Immature natural killer cell (primary cell): ENCODE measurements at regions not wholly inside any gene's neighbourhood (a gene's known extent, or its start where the extent isn't known, plus 50 kb on each side); places are given as distances from the start of the nearest gene placed in this dataset.
"Not testable (repeated sequence)": the region's sequence is repeated elsewhere in the genome, so short reads cannot be mapped to it uniquely, and the experiment has no call there.

ENCODE experiments used
- DNase-seq, 3 donors: peaks; one replicate each; pipeline ENCODE4 v3.0.0; 2022; ENCODE audit warnings: mixed read lengths in 1 of 3
- H3K27ac Mint-ChIP-seq, 6 donors: one replicate each; pipeline ENCODE4 v1.8.0; 2020; ENCODE audit warnings: mixed read lengths in 6 of 6, mild to moderate bottlenecking in 5 of 6, inconsistent platforms in 4 of 6, moderate library complexity in 3 of 6
- H3K27me3 Mint-ChIP-seq, 3 donors: one replicate each; pipeline ENCODE4 v1.8.0; 2020 to 2021; ENCODE audit warnings: low read depth in 3 of 3, mild to moderate bottlenecking in 3 of 3, mixed read lengths in 3 of 3, moderate library complexity in 3 of 3, inconsistent platforms in 1 of 3
- H3K36me3 Mint-ChIP-seq, 3 donors: one replicate each; pipeline ENCODE4 v1.8.0; 2020; ENCODE audit warnings: mixed read lengths in 3 of 3, inconsistent platforms in 2 of 3, mild to moderate bottlenecking in 2 of 3
- H3K4me1 Mint-ChIP-seq, 2 donors: one replicate each; pipeline ENCODE4 v1.8.0; 2020; ENCODE audit warnings: inconsistent platforms in 2 of 2, mild to moderate bottlenecking in 2 of 2, mixed read lengths in 2 of 2, moderate library complexity in 1 of 2
- H3K4me3 Mint-ChIP-seq, 5 donors: one replicate each; pipeline ENCODE4 v1.8.0; 2020; ENCODE audit warnings: mild to moderate bottlenecking in 5 of 5, mixed read lengths in 5 of 5, inconsistent platforms in 3 of 5, moderate library complexity in 3 of 5
- H3K9me3 Mint-ChIP-seq, 6 donors: one replicate each; pipeline ENCODE4 v1.8.0; 2020; ENCODE audit warnings: mild to moderate bottlenecking in 6 of 6, mixed read lengths in 6 of 6, inconsistent platforms in 4 of 6, moderate library complexity in 3 of 6

GRCh38 chrX:67213686-67214085, 330.1 kb upstream of the AR start:
- not testable (repeated sequence) for H3K36me3 Mint-ChIP-seq, H3K27ac Mint-ChIP-seq, DNase-seq, H3K4me1 Mint-ChIP-seq, H3K4me3 Mint-ChIP-seq, H3K27me3 Mint-ChIP-seq, H3K9me3 Mint-ChIP-seq

DNA sequence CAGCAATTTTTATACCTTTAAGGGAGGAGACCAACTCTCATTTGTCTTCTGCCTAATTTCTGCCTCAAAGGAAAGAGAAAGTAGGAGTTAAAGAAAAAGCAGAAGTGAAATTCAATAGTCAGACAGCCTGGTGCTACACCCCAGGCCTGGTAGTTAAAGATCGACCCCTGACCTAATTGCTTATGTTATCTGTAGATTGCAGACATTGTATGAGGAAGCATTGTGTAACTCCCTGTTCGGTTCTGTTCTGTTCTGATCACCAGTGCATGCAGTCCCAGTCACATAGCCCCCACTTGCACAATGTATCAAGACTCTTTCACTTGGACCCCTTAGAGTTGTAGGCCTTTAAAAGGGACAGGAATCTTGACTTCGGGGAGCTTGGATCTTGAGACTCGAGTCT, 335.9 kb upstream of the AR start:
- no peak for DNase-seq
- no peaks in the 10 kb centered on the region for H3K4me1 Mint-ChIP-seq
- H3K27ac Mint-ChIP-seq, result no peak overlapping the region
- peaks cover 3 to 6% (median 4%) of the 10 kb centered on the region in 3 donors for H3K27me3 Mint-ChIP-seq
- peaks cover 0 to 4% (median 0%) of the 10 kb centered on the region in 6 donors for H3K9me3 Mint-ChIP-seq
- H3K36me3 Mint-ChIP-seq, result no peaks in the 10 kb centered on the region
- no peak overlapping the region for H3K4me3 Mint-ChIP-seq

DNA sequence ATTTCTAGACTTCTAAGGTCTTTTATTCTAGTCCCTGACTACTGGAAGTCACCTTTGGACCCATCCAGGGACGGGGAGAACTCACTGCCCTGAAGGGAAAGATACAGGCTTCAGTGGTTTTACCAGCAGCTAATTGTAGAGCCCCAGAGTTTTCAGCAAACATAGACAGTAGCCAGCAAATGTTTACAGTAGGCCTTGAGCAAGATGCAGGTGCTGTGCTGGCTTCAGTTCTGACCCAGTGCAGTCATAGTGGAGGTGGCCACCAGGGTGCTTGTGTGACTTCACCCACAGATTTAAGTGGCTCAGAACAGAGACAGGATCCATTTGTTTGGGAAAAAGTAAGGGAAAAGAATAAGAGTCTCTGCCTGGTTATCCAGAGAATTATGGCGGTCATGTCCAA, 384.4 kb upstream of the AR start:
- Mint-ChIP-seq H3K27ac (no peak overlapping the region), H3K36me3 (no peaks in the 10 kb centered on the region), H3K4me1 (no peaks in the 10 kb centered on the region), H3K9me3 (peaks cover 0 to 8% (median 4%) of the 10 kb centered on the region in 6 donors), H3K27me3 (peaks cover 0 to 8% (median 0%) of the 10 kb centered on the region in 3 donors), H3K4me3 (no peak overlapping the region)
- DNase-seq, result no peak

- H3K9me3 Mint-ChIP-seq, result peaks cover 0 to 7% (median 0%) of the 10 kb centered on the region in 6 donors
- H3K4me1 Mint-ChIP-seq, result no peaks in the 10 kb centered on the region
- no peaks in the 10 kb centered on the region for H3K36me3 Mint-ChIP-seq
- H3K27ac Mint-ChIP-seq, result no peak overlapping the region
- no peak overlapping the region for H3K4me3 Mint-ChIP-seq
- peaks cover 0 to 6% (median 3%) of the 10 kb centered on the region in 3 donors for H3K27me3 Mint-ChIP-seq
- no peak for DNase-seq
Observed at GRCh38 chrX:67114635-67115034, 429.2 kb upstream of the AR start.

DNA sequence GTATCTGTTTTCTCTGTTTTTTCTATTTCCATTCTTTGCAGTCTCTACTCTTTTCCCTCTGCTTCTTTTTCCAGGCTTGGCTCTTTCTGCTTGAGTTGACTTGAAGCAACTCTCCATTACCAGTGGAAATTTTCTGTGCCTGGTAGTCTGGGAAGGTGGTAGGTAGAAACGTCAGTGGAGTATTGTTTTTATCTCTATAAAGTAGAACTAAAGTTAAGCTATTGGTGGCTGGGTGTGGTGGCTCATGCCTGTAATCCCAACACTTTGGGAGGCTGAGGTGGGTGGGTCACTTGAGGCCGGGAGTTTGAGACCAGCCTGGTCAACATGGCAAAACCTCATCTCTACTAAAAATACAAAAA, 438.1 kb upstream of the AR start:
- H3K9me3 Mint-ChIP-seq, result peaks cover 0 to 5% (median 2%) of the 10 kb centered on the region in 6 donors
- no peaks in the 10 kb centered on the region for H3K36me3 Mint-ChIP-seq
- H3K4me3 Mint-ChIP-seq, result no peak overlapping the region
- H3K27ac Mint-ChIP-seq, result no peak overlapping the region
- no peaks in the 10 kb centered on the region for H3K4me1 Mint-ChIP-seq
- no peak for DNase-seq
- H3K27me3 Mint-ChIP-seq, result peaks cover 2 to 9% (median 4%) of the 10 kb centered on the region in 3 donors

GRCh38 chrX:67104982-67105757, 438.7 kb upstream of the AR start:
- Mint-ChIP-seq H3K4me3 (no peak overlapping the region), H3K4me1 (no peaks in the 10 kb centered on the region), H3K27ac (no peak overlapping the region), H3K36me3 (no peaks in the 10 kb centered on the region), H3K27me3 (peaks cover 2 to 7% (median 2%) of the 10 kb centered on the region in 3 donors), H3K9me3 (peaks cover 0 to 5% (median under 1%) of the 10 kb centered on the region in 6 donors)
- no peak for DNase-seq

DNA sequence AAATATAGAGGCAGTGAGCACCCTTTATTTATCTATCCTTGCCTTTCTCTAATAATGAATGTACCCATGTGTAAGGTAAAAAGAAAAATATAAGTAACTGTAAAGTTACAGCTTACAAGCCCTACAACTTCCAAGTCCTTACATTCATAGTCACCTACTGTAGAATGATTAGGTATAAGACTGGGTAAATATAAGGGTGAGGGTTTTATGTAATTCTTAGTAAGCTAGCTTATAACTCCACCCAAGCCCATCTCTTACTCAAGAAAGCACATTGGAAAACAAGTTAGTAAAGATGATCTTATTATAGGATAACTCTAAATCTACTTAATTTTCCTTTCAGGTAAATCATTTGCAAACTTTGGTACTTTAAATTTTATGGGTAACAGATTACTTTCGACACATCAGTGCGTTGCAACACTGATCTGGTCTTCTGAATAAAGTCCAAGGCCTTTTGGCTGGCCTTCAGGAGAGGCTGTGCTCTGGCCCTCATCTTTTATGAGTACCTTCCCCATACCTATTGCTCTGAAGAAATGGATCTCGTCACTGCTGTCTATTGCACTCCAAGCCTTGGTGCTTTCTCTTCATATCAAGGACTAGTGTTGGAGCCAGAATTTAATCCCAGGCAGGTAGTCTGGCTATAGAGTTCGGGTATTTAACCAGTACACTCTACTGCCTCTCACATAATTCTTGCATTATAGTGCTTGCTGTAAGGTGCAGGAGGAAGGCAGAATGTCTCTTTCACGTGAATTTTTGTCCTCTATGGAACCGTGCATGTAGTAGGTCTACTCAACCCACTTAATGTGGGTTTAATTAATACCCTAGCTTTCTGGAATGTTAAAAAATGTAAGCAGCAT, 443.6 kb upstream of the AR start:
- DNase-seq, result no peak
- peaks cover 0 to 2% (median 0%) of the 10 kb centered on the region in 3 donors for H3K27me3 Mint-ChIP-seq
- H3K4me3 Mint-ChIP-seq, result no peak overlapping the region
- H3K9me3 Mint-ChIP-seq, result peaks cover 0 to 4% (median under 1%) of the 10 kb centered on the region in 6 donors
- H3K36me3 Mint-ChIP-seq, result no peaks in the 10 kb centered on the region
- H3K4me1 Mint-ChIP-seq, result no peaks in the 10 kb centered on the region
- no peak overlapping the region for H3K27ac Mint-ChIP-seq

GRCh38 chrX:67094061-67094460, 449.8 kb upstream of the AR start:
- H3K9me3 Mint-ChIP-seq, result peaks cover 0 to 5% (median 0%) of the 10 kb centered on the region in 6 donors
- H3K27ac Mint-ChIP-seq, result no peak overlapping the region
- H3K27me3 Mint-ChIP-seq, result peaks cover 0 to 6% (median 3%) of the 10 kb centered on the region in 3 donors
- H3K4me3 Mint-ChIP-seq, result no peak overlapping the region
- no peaks in the 10 kb centered on the region for H3K4me1 Mint-ChIP-seq
- DNase-seq, result no peak
- H3K36me3 Mint-ChIP-seq, result no peaks in the 10 kb centered on the region

- no peak overlapping the region for H3K27ac Mint-ChIP-seq
- H3K4me3 Mint-ChIP-seq, result no peak overlapping the region
- H3K36me3 Mint-ChIP-seq, result no peaks in the 10 kb centered on the region
- peaks cover 0 to 7% (median 0%) of the 10 kb centered on the region in 3 donors for H3K27me3 Mint-ChIP-seq
- peaks cover 0 to 6% (median 0%) of the 10 kb centered on the region in 6 donors for H3K9me3 Mint-ChIP-seq
- no peaks in the 10 kb centered on the region for H3K4me1 Mint-ChIP-seq
- no peak for DNase-seq
Observed at GRCh38 chrX:67050760-67051159, 411.9 kb upstream of the EDA2R start.

GRCh38 chrX:67044866-67045265, 406.0 kb upstream of the EDA2R start:
- H3K27ac Mint-ChIP-seq, result no peak overlapping the region
- H3K4me3 Mint-ChIP-seq, result no peak overlapping the region
- no peaks in the 10 kb centered on the region for H3K36me3 Mint-ChIP-seq
- H3K9me3 Mint-ChIP-seq, result peaks cover 0 to 2% (median 0%) of the 10 kb centered on the region in 6 donors
- no peak for DNase-seq
- H3K4me1 Mint-ChIP-seq, result no peaks in the 10 kb centered on the region
- H3K27me3 Mint-ChIP-seq, result peaks cover 0 to 2% (median 0%) of the 10 kb centered on the region in 3 donors

DNA sequence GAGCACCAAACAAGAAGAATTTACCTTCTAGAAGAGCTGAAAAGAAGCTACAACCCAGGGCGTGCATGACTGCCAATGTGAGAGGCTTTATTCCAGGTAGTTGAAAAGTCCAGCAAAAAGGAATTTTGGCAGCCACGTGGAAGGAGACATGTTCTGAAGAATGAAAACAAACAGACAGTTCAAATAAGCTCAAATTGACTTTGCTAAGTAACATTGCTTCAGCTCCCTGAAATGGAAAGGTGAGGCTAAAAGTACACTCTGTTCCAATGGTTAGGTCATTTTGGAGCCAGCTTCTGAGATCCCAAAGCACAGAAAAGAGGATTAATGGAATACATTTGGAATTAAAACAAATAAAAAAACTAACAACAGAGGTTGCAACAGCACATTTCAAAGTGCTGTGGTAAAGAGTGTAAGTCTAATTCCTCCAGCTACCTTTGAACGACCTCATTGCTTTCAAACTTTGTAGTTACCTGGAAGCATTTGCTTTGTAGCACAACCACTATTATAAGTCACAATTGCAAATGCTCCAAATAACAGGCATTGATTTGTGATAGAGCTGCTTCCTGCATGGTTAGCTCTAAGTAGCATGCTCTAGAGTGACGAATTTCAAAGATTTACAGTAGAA, 405.3 kb upstream of the EDA2R start:
- Mint-ChIP-seq H3K36me3 (no peaks in the 10 kb centered on the region), H3K27ac (no peak overlapping the region), H3K4me3 (no peak overlapping the region), H3K4me1 (no peaks in the 10 kb centered on the region), H3K27me3 (no peaks in the 10 kb centered on the region), H3K9me3 (peaks cover 0 to 3% (median 0%) of the 10 kb centered on the region in 6 donors)
- no peak for DNase-seq

GRCh38 chrX:67004451-67004850, 365.6 kb upstream of the EDA2R start:
- Mint-ChIP-seq H3K27ac (no peak overlapping the region), H3K4me1 (no peaks in the 10 kb centered on the region), H3K4me3 (no peak overlapping the region), H3K36me3 (no peaks in the 10 kb centered on the region), H3K9me3 (peaks cover 0 to 8% (median 4%) of the 10 kb centered on the region in 6 donors), H3K27me3 (peaks cover 0 to 6% (median 2%) of the 10 kb centered on the region in 3 donors)
- DNase-seq, result no peak

DNA sequence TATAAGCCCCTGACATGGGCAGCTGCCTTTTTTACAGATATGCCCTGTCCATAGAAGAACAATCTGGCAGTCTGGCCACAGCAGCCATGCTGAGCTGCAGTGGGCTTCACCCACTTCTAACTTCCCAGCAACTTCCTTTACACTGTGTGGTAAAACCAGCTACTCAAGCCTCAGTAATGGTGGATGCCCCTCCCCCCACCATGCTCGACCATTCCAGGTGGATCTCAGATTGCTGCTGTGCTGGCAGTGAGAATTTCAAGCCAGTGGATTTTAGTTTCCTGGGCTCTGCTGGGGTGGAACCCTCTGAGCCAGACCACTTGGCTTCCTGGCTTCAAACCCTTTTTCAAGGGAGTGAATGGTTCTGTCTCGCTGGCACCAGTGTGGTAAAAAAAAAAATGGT, 355.9 kb upstream of the EDA2R start:
- peaks cover 2 to 3% (median 2%) of the 10 kb centered on the region in 3 donors for H3K27me3 Mint-ChIP-seq
- H3K4me1 Mint-ChIP-seq, result no peaks in the 10 kb centered on the region
- peaks cover 0 to 3% (median 0%) of the 10 kb centered on the region in 6 donors for H3K9me3 Mint-ChIP-seq
- H3K4me3 Mint-ChIP-seq, result no peak overlapping the region
- H3K27ac Mint-ChIP-seq, result no peak overlapping the region
- DNase-seq, result no peak
- H3K36me3 Mint-ChIP-seq, result no peaks in the 10 kb centered on the region

DNA sequence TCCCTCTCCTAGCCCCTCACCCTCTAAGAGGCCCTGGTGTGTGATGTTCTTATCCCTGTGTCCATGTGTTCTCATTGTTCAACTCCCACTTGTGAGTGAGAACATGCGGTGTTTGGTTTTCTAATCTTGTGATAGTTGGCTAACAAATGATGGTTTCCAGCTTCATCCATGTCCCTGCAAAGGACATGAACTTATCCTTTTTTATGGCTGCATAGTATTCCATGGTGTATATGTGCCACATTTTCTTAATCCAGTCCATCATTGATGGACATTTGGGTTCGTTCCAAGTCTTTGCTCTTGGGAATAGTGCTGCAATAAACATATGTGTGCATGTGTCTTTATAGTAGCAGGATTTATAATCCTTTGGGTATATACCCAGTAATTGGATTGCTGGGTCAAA, 353.2 kb upstream of the EDA2R start:
- H3K27me3 Mint-ChIP-seq, DNase-seq, H3K36me3 Mint-ChIP-seq, H3K27ac Mint-ChIP-seq, H3K4me3 Mint-ChIP-seq, H3K9me3 Mint-ChIP-seq, H3K4me1 Mint-ChIP-seq: not testable (repeated sequence)
